ENCODE measurements at regions not wholly inside any gene's neighbourhood (a gene's known extent, or its start where the extent isn't known, plus 50 kb on each side); places are given as distances from the start of the nearest gene placed in this dataset.

DNA sequence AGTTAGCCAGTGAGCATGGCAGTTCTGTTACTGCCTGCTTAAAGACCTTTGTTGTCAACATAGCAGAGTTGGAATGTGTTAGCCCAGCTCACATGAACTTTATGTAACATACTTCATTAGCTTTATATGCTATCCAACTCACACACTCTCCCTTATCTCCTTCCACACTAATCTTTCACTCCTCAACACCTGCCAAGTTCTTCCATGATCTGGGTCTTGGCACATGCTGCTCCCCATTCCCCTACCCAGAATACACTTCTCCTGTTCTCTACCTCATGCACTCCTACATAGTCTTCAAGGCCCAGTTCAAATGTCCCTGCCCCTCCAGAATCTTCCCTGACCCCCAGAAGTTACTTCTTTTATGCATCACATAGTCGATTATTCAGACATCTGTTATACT is 179.3 kb downstream of the KATNAL1 start:
- TF ChIP-seq CTCF (IDR thresholded peaks at IDR 0.05 in 4 of 5, conservative IDR thresholded peaks at IDR 0.05 in 1 of 5) (no peak), POLR2A (IDR thresholded peaks at IDR 0.05) (no peak)

Measured in gastrocnemius medialis (tissue), 4 donors.